T-helper 2 cell treated with Interferon-gamma antibody and Interleukin-4, amounts not matched to agents 5 μg/mL and 100 μg/mL, for 36 hours (primary cell): ENCODE measurements at regions not wholly inside any gene's neighbourhood (a gene's known extent, or its start where the extent isn't known, plus 50 kb on each side); places are given as distances from the start of the nearest gene placed in this dataset.
A peak's percentile ranks its signal among the peaks of the same experiment; 100 is the strongest.

ENCODE experiments used
- DNase-seq: peaks from one replicate; pipeline ENCODE4 v3.0.0; 2021; ENCODE audit warnings: low spot score
- H3K27ac Mint-ChIP-seq: one replicate; pipeline ENCODE4 v1.8.0; 2021; ENCODE audit warnings: mild to moderate bottlenecking, mixed read lengths
- H3K27me3 Mint-ChIP-seq: one replicate; pipeline ENCODE4 v1.8.0; 2021; ENCODE audit warnings: low read depth, mixed read lengths
- H3K36me3 Mint-ChIP-seq: one replicate; pipeline ENCODE4 v1.8.0; 2021; ENCODE audit warnings: low read depth, mixed read lengths
- H3K4me1 Mint-ChIP-seq: one replicate; pipeline ENCODE4 v1.8.0; 2021; ENCODE audit warnings: low read depth, mixed read lengths
- H3K4me3 Mint-ChIP-seq: one replicate; pipeline ENCODE4 v1.8.0; 2022; ENCODE audit warnings: mild to moderate bottlenecking, moderate library complexity, mixed read lengths
- H3K9me3 Mint-ChIP-seq: one replicate; pipeline ENCODE4 v1.8.0; 2021; ENCODE audit warnings: mixed read lengths

- no peak overlapping the region for H3K4me3 Mint-ChIP-seq
- no peaks in the 10 kb centered on the region for H3K9me3 Mint-ChIP-seq
- H3K27ac Mint-ChIP-seq, result no peak overlapping the region
- H3K4me1 Mint-ChIP-seq, result no peaks in the 10 kb centered on the region
- peaks cover 33% of the 10 kb centered on the region for H3K27me3 Mint-ChIP-seq
- DNase-seq, result no peak
- H3K36me3 Mint-ChIP-seq, result no peaks in the 10 kb centered on the region
Observed at GRCh38 chr21:32907521-32907920, 118.2 kb upstream of the OLIG2 start.

GRCh38 chr21:32908534-32908933, 117.2 kb upstream of the OLIG2 start:
- DNase-seq, result no peak
- peaks cover 30% of the 10 kb centered on the region for H3K27me3 Mint-ChIP-seq
- H3K9me3 Mint-ChIP-seq, result no peaks in the 10 kb centered on the region
- H3K4me1 Mint-ChIP-seq, result no peaks in the 10 kb centered on the region
- H3K36me3 Mint-ChIP-seq, result no peaks in the 10 kb centered on the region
- H3K4me3 Mint-ChIP-seq, result no peak overlapping the region
- H3K27ac Mint-ChIP-seq, result no peak overlapping the region

GRCh38 chr21:32909393-32909792, 116.3 kb upstream of the OLIG2 start:
- Mint-ChIP-seq H3K27ac (no peak overlapping the region), H3K4me1 (peaks cover 5% of the 10 kb centered on the region), H3K4me3 (no peak overlapping the region), H3K36me3 (no peaks in the 10 kb centered on the region), H3K27me3 (peaks cover 30% of the 10 kb centered on the region), H3K9me3 (no peaks in the 10 kb centered on the region)
- DNase-seq, result no peak

GRCh38 chr21:32914424-32915039, 111.2 kb upstream of the OLIG2 start:
- Mint-ChIP-seq H3K4me3 (peak overlapping the region; percentile 14), H3K36me3 (no peaks in the 10 kb centered on the region), H3K4me1 (peaks cover 11% of the 10 kb centered on the region), H3K27me3 (peaks cover 34% of the 10 kb centered on the region), H3K27ac (no peak overlapping the region), H3K9me3 (no peaks in the 10 kb centered on the region)
- no peak for DNase-seq

- no peak overlapping the region for H3K4me3 Mint-ChIP-seq
- no peak for DNase-seq
- H3K27me3 Mint-ChIP-seq, result peaks cover 30% of the 10 kb centered on the region
- H3K36me3 Mint-ChIP-seq, result no peaks in the 10 kb centered on the region
- peaks cover 11% of the 10 kb centered on the region for H3K4me1 Mint-ChIP-seq
- H3K9me3 Mint-ChIP-seq, result no peaks in the 10 kb centered on the region
- no peak overlapping the region for H3K27ac Mint-ChIP-seq
Observed at GRCh38 chr21:32915099-32915498, 110.6 kb upstream of the OLIG2 start.

GRCh38 chr21:32916088-32916487, 109.6 kb upstream of the OLIG2 start:
- Mint-ChIP-seq H3K4me3 (no peak overlapping the region), H3K9me3 (no peaks in the 10 kb centered on the region), H3K4me1 (peaks cover 11% of the 10 kb centered on the region), H3K36me3 (no peaks in the 10 kb centered on the region), H3K27me3 (peaks cover 27% of the 10 kb centered on the region), H3K27ac (no peak overlapping the region)
- DNase-seq, result no peak

GRCh38 chr21:32916522-32917099, 109.1 kb upstream of the OLIG2 start:
- DNase-seq, result no peak

GRCh38 chr21:32917362-32918135, 108.2 kb upstream of the OLIG2 start:
- H3K4me1 Mint-ChIP-seq, result peaks cover 11% of the 10 kb centered on the region
- H3K4me3 Mint-ChIP-seq, result no peak overlapping the region
- H3K27me3 Mint-ChIP-seq, result peaks cover 19% of the 10 kb centered on the region
- no peak for DNase-seq
- no peaks in the 10 kb centered on the region for H3K36me3 Mint-ChIP-seq
- no peak overlapping the region for H3K27ac Mint-ChIP-seq
- peaks cover 3% of the 10 kb centered on the region for H3K9me3 Mint-ChIP-seq

More at GRCh38 chr21:32916522-32917099, 109.1 kb upstream of the OLIG2 start:
- H3K27ac Mint-ChIP-seq, result no peak overlapping the region
- peaks cover 22% of the 10 kb centered on the region for H3K27me3 Mint-ChIP-seq
- H3K4me3 Mint-ChIP-seq, result no peak overlapping the region
- no peaks in the 10 kb centered on the region for H3K36me3 Mint-ChIP-seq
- H3K9me3 Mint-ChIP-seq, result peaks cover under 1% of the 10 kb centered on the region
- H3K4me1 Mint-ChIP-seq, result peaks cover 11% of the 10 kb centered on the region

GRCh38 chr21:32918478-32919120, 107.1 kb upstream of the OLIG2 start:
- Mint-ChIP-seq H3K4me1 (peaks cover 11% of the 10 kb centered on the region), H3K27ac (no peak overlapping the region), H3K36me3 (no peaks in the 10 kb centered on the region), H3K4me3 (no peak overlapping the region), H3K9me3 (peaks cover 3% of the 10 kb centered on the region), H3K27me3 (peaks cover 17% of the 10 kb centered on the region)
- DNase-seq, result no peak

- Mint-ChIP-seq H3K36me3 (peaks cover 10% of the 10 kb centered on the region), H3K27me3 (peaks cover 16% of the 10 kb centered on the region), H3K4me1 (no peaks in the 10 kb centered on the region), H3K9me3 (peaks cover 18% of the 10 kb centered on the region), H3K27ac (no peak overlapping the region), H3K4me3 (no peak overlapping the region)
- DNase-seq, result no peak
Observed at GRCh38 chr21:32920474-32920873, 105.3 kb upstream of the OLIG2 start.

GRCh38 chr21:32921632-32922230, 104.0 kb upstream of the OLIG2 start:
- no peaks in the 10 kb centered on the region for H3K4me1 Mint-ChIP-seq
- H3K27ac Mint-ChIP-seq, result no peak overlapping the region

GRCh38 chr21:32925098-32925497, 100.6 kb upstream of the OLIG2 start:
- Mint-ChIP-seq H3K36me3 (peaks cover 18% of the 10 kb centered on the region), H3K27ac (no peak overlapping the region), H3K4me3 (no peak overlapping the region), H3K27me3 (peaks cover 10% of the 10 kb centered on the region), H3K4me1 (peaks cover 6% of the 10 kb centered on the region), H3K9me3 (peaks cover 32% of the 10 kb centered on the region)
- no peak for DNase-seq

More at GRCh38 chr21:32921632-32922230, 104.0 kb upstream of the OLIG2 start:
- Mint-ChIP-seq H3K4me3 (no peak overlapping the region), H3K9me3 (peaks cover 28% of the 10 kb centered on the region), H3K36me3 (peaks cover 15% of the 10 kb centered on the region), H3K27me3 (peaks cover 16% of the 10 kb centered on the region)
- no peak for DNase-seq

- Mint-ChIP-seq H3K36me3 (peaks cover 20% of the 10 kb centered on the region), H3K9me3 (peaks cover 23% of the 10 kb centered on the region), H3K4me3 (peak overlapping the region; percentile 50), H3K27ac (peak overlapping the region; percentile 63), H3K27me3 (no peaks in the 10 kb centered on the region), H3K4me1 (peaks cover 31% of the 10 kb centered on the region)
- no peak for DNase-seq
Observed at GRCh38 chr21:32929633-32930038, 96.1 kb upstream of the OLIG2 start.
